H9 (cell line): ENCODE measurements at regions not wholly inside any gene's neighbourhood (a gene's known extent, or its start where the extent isn't known, plus 50 kb on each side); places are given as distances from the start of the nearest gene placed in this dataset.

Experiments
- DNase-seq: peaks from one replicate; pipeline ENCODE4 v3.0.0-alpha.2; 2017
- H2AFZ ChIP-seq: one replicate; pipeline ENCODE4 v1.6.1; 2013; ENCODE audit warnings: mild to moderate bottlenecking, low read length, control low read depth, moderate library complexity
- H2AK5ac ChIP-seq: 2 replicates; pipeline ENCODE4 v1.6.1; 2013; ENCODE audit warnings: low read length, control low read depth, mixed read lengths; ENCODE audit not compliant: insufficient read length
- H2BK120ac ChIP-seq: one replicate; pipeline ENCODE4 v1.6.1; 2013; ENCODE audit warnings: low read depth, mild to moderate bottlenecking, low read length, control low read depth, inconsistent platforms; ENCODE audit not compliant: poor library complexity, severe bottlenecking
- H2BK12ac ChIP-seq: 2 replicates; pipeline ENCODE4 v1.6.1; 2013; ENCODE audit warnings: low read length, control low read depth, mixed read lengths, low read depth; ENCODE audit not compliant: insufficient read length
- H2BK15ac ChIP-seq: 2 replicates; pipeline ENCODE4 v1.6.1; 2013; ENCODE audit warnings: low read depth, low read length, control low read depth
- H2BK20ac ChIP-seq: one replicate; pipeline ENCODE4 v1.6.1; 2013; ENCODE audit warnings: low read depth, mild to moderate bottlenecking, low read length, control low read depth, inconsistent platforms; ENCODE audit not compliant: poor library complexity, severe bottlenecking
- H2BK5ac ChIP-seq: 2 replicates; pipeline ENCODE4 v1.6.1; 2013; ENCODE audit warnings: low read length, control low read depth, mixed read lengths; ENCODE audit not compliant: insufficient read length
- H3K14ac ChIP-seq: 2 replicates; pipeline ENCODE4 v1.6.1; 2013; ENCODE audit warnings: low read length, control low read depth; ENCODE audit not compliant: insufficient read depth
- H3K18ac ChIP-seq: 2 replicates; pipeline ENCODE4 v1.6.1; 2013; ENCODE audit warnings: low read depth, mild to moderate bottlenecking, mixed read lengths, low read length, control low read depth; ENCODE audit not compliant: insufficient read length
- H3K23ac ChIP-seq: 2 replicates; pipeline ENCODE4 v1.6.1; 2013; ENCODE audit warnings: low read length, control low read depth, mixed read lengths, low read depth; ENCODE audit not compliant: insufficient read length
- H3K23me2 ChIP-seq: 2 replicates; pipeline ENCODE4 v1.6.1; 2013; ENCODE audit warnings: low read depth, mild to moderate bottlenecking, mixed read lengths, low read length, control low read depth; ENCODE audit not compliant: insufficient read length, poor library complexity, severe bottlenecking
- H3K27ac ChIP-seq: 2 replicates; pipeline ENCODE4 v1.5.1; 2013; ENCODE audit warnings: low read length, control low read depth, mixed read lengths, low read depth; ENCODE audit not compliant: insufficient read length
- H3K27me3 ChIP-seq: 2 replicates; pipeline ENCODE4 v1.6.1; 2013; ENCODE audit warnings: low read length, control low read depth, inconsistent platforms; ENCODE audit not compliant: insufficient read depth
- H3K4ac ChIP-seq: 2 replicates; pipeline ENCODE4 v1.6.1; 2013; ENCODE audit warnings: low read depth, mild to moderate bottlenecking, control low read depth, inconsistent platforms, low read length, moderate library complexity
- H3K4me1 ChIP-seq: 2 replicates; pipeline ENCODE4 v1.6.1; 2013; ENCODE audit warnings: low read length, control low read depth, inconsistent platforms; ENCODE audit not compliant: insufficient read depth
- H3K4me2 ChIP-seq: 2 replicates; pipeline ENCODE4 v1.6.1; 2013; ENCODE audit warnings: low read length, control low read depth, mixed read lengths; ENCODE audit not compliant: insufficient read length, insufficient read depth
- H3K56ac ChIP-seq: 2 replicates; pipeline ENCODE4 v1.6.1; 2013; ENCODE audit warnings: low read depth, mild to moderate bottlenecking, mixed read lengths, low read length, control low read depth; ENCODE audit not compliant: insufficient read length
- H3K79me1 ChIP-seq: 2 replicates; pipeline ENCODE4 v1.6.1; 2013; ENCODE audit warnings: low read depth, mild to moderate bottlenecking, moderate library complexity, low read length, control low read depth, inconsistent platforms; ENCODE audit not compliant: insufficient read depth, poor library complexity, severe bottlenecking
- H3K79me2 ChIP-seq: 2 replicates; pipeline ENCODE4 v1.6.1; 2013; ENCODE audit warnings: low read length, control low read depth, inconsistent platforms; ENCODE audit not compliant: insufficient read depth
- H3K9ac ChIP-seq: 2 replicates; pipeline ENCODE4 v1.6.1; 2013; ENCODE audit warnings: low read length, control low read depth, mixed read lengths; ENCODE audit not compliant: insufficient read length; ENCODE audit errors: extremely low read depth
- H3K9me3 ChIP-seq: one replicate; pipeline ENCODE4 v1.6.1; 2013; ENCODE audit warnings: low read depth, low read length, inconsistent platforms; ENCODE audit not compliant: control insufficient read depth
- H3T11ph ChIP-seq: one replicate; pipeline ENCODE4 v1.6.1; 2013; ENCODE audit warnings: mild to moderate bottlenecking, low read length, control low read depth, inconsistent platforms
- H4K20me1 ChIP-seq: one replicate; pipeline ENCODE4 v1.6.1; 2013; ENCODE audit not compliant: control insufficient read depth, insufficient read length, insufficient read depth
- H4K5ac ChIP-seq: 2 replicates; pipeline ENCODE4 v1.6.1; 2013; ENCODE audit warnings: low read depth, mild to moderate bottlenecking, mixed read lengths, low read length, control low read depth; ENCODE audit not compliant: insufficient read length
- H4K8ac ChIP-seq: replicated peaks from 2 replicates; pipeline ENCODE4 v1.6.1; 2013; ENCODE audit warnings: low read length, control low read depth, mixed read lengths, low read depth; ENCODE audit not compliant: insufficient read length
- H4K91ac ChIP-seq: 2 replicates; pipeline ENCODE4 v1.6.1; 2013; ENCODE audit warnings: low read depth, mild to moderate bottlenecking, moderate library complexity, mixed read lengths, low read length, control low read depth; ENCODE audit not compliant: insufficient read length
- H3K27ac Mint-ChIP-seq, 3 experiments: 2 replicates in 2 of 3; 3 replicates in 1 of 3; pipeline ENCODE4 v1.8.0; 2020 to 2021; ENCODE audit warnings: mixed read lengths in 3 of 3, mild to moderate bottlenecking in 1 of 3, moderate library complexity in 1 of 3
- H3K27me3 Mint-ChIP-seq: 2 replicates; pipeline ENCODE4 v1.8.0; 2021; ENCODE audit warnings: low read depth, mild to moderate bottlenecking, moderate library complexity, mixed read lengths
- H3K36me3 Mint-ChIP-seq, 3 experiments: 2 replicates in 2 of 3; 3 replicates in 1 of 3; pipeline ENCODE4 v1.8.0; 2020 to 2021; ENCODE audit warnings: low read depth in 3 of 3, mixed read lengths in 3 of 3; ENCODE audit not compliant: insufficient read depth in 1 of 3
- H3K4me1 Mint-ChIP-seq, 2 experiments: 2 replicates each; pipeline ENCODE4 v1.8.0; 2020; ENCODE audit warnings: mixed read lengths in 2 of 2
- H3K4me3 Mint-ChIP-seq, 2 experiments: 2 replicates in 1 of 2; 3 replicates in 1 of 2; pipeline ENCODE4 v1.8.0; 2020 to 2021; ENCODE audit warnings: mild to moderate bottlenecking in 2 of 2, mixed read lengths in 2 of 2, moderate library complexity in 1 of 2
- H3K9me3 Mint-ChIP-seq, 2 experiments: 2 replicates in 1 of 2; 3 replicates in 1 of 2; pipeline ENCODE4 v1.8.0; 2020; ENCODE audit warnings: mild to moderate bottlenecking in 2 of 2, mixed read lengths in 2 of 2, moderate library complexity in 1 of 2
- CTCF ChIP-seq: fragments of 200-600 bp; sonication (generic); conservative IDR thresholded peaks from 3 replicates; pipeline ENCODE4 v1.8.0; 2021; ENCODE audit warnings: antibody characterized with exemption, mild to moderate bottlenecking
- WGBS: extraction: QIAGEN DNeasy Blood & Tissue Kit; methylation state at CpG from one replicate; pipeline ENCODE4 v1.1.7; 2013; ENCODE audit warnings: missing lambda C conversion rate, low lambda C conversion rate, mixed read lengths; ENCODE audit not compliant: insufficient read length; ENCODE audit errors: extremely low coverage; 5-methylcytosine and 5-hydroxymethylcytosine counted together

- no peaks in the 10 kb centered on the region for H3K9me3 ChIP-seq
- no peak overlapping the region for H4K8ac ChIP-seq
- H4K91ac ChIP-seq, result no peak overlapping the region
- no peak overlapping the region for H4K5ac ChIP-seq
- H2BK20ac ChIP-seq, result no peak overlapping the region
- no peaks in the 10 kb centered on the region for H3K27me3 ChIP-seq
- H3T11ph ChIP-seq, result no peak overlapping the region
- peaks cover 0 to 5% of the 10 kb centered on the region in 2 experiments; a peak in 2 of 4 replicates for H3K4me1 Mint-ChIP-seq
- TF ChIP-seq CTCF, result no peak
- H3K27ac ChIP-seq, result no peak overlapping the region
- no peak overlapping the region for H3K4ac ChIP-seq
- H4K20me1 ChIP-seq, result no peaks in the 10 kb centered on the region
- no peaks in the 10 kb centered on the region for H3K4me1 ChIP-seq
- no CpG with 5 or more reads among the region's 2 CpGs for WGBS
- H3K36me3 Mint-ChIP-seq, result no peaks in the 10 kb centered on the region; a peak in 1 of 7 replicates
- no peak overlapping the region for H3K27ac Mint-ChIP-seq
- H3K9ac ChIP-seq, result no peak overlapping the region
- H3K14ac ChIP-seq, result no peak overlapping the region
- H2BK15ac ChIP-seq, result no peak overlapping the region
- H3K18ac ChIP-seq, result no peak overlapping the region
- H3K79me1 ChIP-seq, result no peaks in the 10 kb centered on the region
- H3K23ac ChIP-seq, result no peak overlapping the region
- no peak for DNase-seq
- H3K4me2 ChIP-seq, result no peak overlapping the region
- H2BK5ac ChIP-seq, result no peak overlapping the region
- no peak overlapping the region for H2AFZ ChIP-seq
- no peak overlapping the region for H3K56ac ChIP-seq
- peaks cover 4 to 8% of the 10 kb centered on the region in 2 experiments; a peak in 3 of 5 replicates for H3K9me3 Mint-ChIP-seq
- H2AK5ac ChIP-seq, result no peak overlapping the region
- H3K23me2 ChIP-seq, result no peaks in the 10 kb centered on the region
- no peak overlapping the region for H2BK120ac ChIP-seq
- H3K4me3 Mint-ChIP-seq, result no peak overlapping the region
- no peak overlapping the region for H2BK12ac ChIP-seq
- H3K27me3 Mint-ChIP-seq, result peaks cover 3% of the 10 kb centered on the region; the same call in 1 of the 2 replicates
- no peaks in the 10 kb centered on the region for H3K79me2 ChIP-seq
Observed at GRCh38 chr5:144710637-144711036, 540.0 kb downstream of the KCTD16 start.
